OCI-LY7 (cell line): ENCODE measurements at regions not wholly inside any gene's neighbourhood (a gene's known extent, or its start where the extent isn't known, plus 50 kb on each side); places are given as distances from the start of the nearest gene placed in this dataset.

Experiments
- EZH2phosphoT487 ChIP-seq: fragments of 200-600 bp; sonication (generic); IDR thresholded peaks from 2 replicates; pipeline ENCODE4 v1.6.1; 2018; ENCODE audit warnings: low read depth, borderline replicate concordance, mild to moderate bottlenecking, mixed run types, antibody characterized with exemption, low read length, moderate library complexity, mixed read lengths
- TF ChIP-seq, protein P1 (sequence below): fragments of 200-600 bp; sonication (generic); conservative IDR thresholded peaks from 2 replicates; pipeline ENCODE4 v1.5.1; 2014; ENCODE audit warnings: mild to moderate bottlenecking, antibody characterized with exemption, low read length, moderate library complexity, mixed read lengths

DNA sequence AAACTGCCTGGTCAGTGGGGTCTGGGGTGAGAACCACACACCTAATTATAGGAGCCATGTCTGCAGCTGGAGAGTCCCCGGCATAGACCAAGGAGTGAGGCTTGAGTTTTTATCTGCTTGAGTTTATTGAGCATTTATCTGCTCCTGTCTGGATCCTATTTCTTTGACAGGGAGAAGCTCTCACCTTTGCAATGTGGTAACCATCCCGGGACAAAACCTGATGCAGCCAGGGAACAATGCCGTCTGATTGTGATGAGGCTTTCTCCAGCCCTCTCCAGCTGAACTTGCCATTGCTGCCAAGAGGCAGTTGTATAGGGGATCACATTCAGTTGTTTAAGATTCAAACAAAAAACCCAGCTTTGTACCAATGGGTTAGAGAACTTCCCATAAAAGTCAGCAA is 324.4 kb downstream of the TSN start:
- TF ChIP-seq, protein P1, sequence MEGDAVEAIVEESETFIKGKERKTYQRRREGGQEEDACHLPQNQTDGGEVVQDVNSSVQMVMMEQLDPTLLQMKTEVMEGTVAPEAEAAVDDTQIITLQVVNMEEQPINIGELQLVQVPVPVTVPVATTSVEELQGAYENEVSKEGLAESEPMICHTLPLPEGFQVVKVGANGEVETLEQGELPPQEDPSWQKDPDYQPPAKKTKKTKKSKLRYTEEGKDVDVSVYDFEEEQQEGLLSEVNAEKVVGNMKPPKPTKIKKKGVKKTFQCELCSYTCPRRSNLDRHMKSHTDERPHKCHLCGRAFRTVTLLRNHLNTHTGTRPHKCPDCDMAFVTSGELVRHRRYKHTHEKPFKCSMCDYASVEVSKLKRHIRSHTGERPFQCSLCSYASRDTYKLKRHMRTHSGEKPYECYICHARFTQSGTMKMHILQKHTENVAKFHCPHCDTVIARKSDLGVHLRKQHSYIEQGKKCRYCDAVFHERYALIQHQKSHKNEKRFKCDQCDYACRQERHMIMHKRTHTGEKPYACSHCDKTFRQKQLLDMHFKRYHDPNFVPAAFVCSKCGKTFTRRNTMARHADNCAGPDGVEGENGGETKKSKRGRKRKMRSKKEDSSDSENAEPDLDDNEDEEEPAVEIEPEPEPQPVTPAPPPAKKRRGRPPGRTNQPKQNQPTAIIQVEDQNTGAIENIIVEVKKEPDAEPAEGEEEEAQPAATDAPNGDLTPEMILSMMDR: no peak
- no peak for TF ChIP-seq EZH2phosphoT487
